ENCODE measurements at regions not wholly inside any gene's neighbourhood (a gene's known extent, or its start where the extent isn't known, plus 50 kb on each side); places are given as distances from the start of the nearest gene placed in this dataset.
"Not testable (repeated sequence)": the region's sequence is repeated elsewhere in the genome, so short reads cannot be mapped to it uniquely, and the experiment has no call there.

GRCh38 chr13:85597790-85598500, 201.3 kb downstream of the SLITRK6 start:
- no peak for DNase-seq

- DNase-seq = no peak
These were observed 207.0 kb downstream of the SLITRK6 start for GRCh38 chr13:85592211-85592610.

- no peak for DNase-seq
These were observed 208.8 kb downstream of the SLITRK6 start for GRCh38 chr13:85590231-85590931.

GRCh38 chr13:85589021-85589420, 210.2 kb downstream of the SLITRK6 start:
- no peak for DNase-seq

- DNase-seq = no peak
These were observed 210.9 kb downstream of the SLITRK6 start for GRCh38 chr13:85588359-85588758.

GRCh38 chr13:85586856-85587255, 212.4 kb downstream of the SLITRK6 start:
- no peak for DNase-seq

- no peak for DNase-seq
These were observed 212.8 kb downstream of the SLITRK6 start for GRCh38 chr13:85586422-85586831.

GRCh38 chr13:85582890-85583289, 216.3 kb downstream of the SLITRK6 start:
- DNase-seq = no peak

- no peak for DNase-seq
These were observed 224.1 kb downstream of the SLITRK6 start for GRCh38 chr13:85575110-85575509.

GRCh38 chr13:85567909-85568308, 231.3 kb downstream of the SLITRK6 start:
- no peak for DNase-seq

- no peak for DNase-seq
These were observed 233.6 kb downstream of the SLITRK6 start for GRCh38 chr13:85565652-85566051.

GRCh38 chr13:85564598-85564997, 234.6 kb downstream of the SLITRK6 start:
- DNase-seq = no peak

- no peak for DNase-seq
These were observed 236.9 kb downstream of the SLITRK6 start for GRCh38 chr13:85562282-85562681.

- DNase-seq = no peak
These were observed 241.3 kb downstream of the SLITRK6 start for GRCh38 chr13:85557691-85558467.

- DNase-seq = no peak
These were observed 248.2 kb downstream of the SLITRK6 start for GRCh38 chr13:85551012-85551411.

- no peak for DNase-seq
These were observed 249.4 kb downstream of the SLITRK6 start for GRCh38 chr13:85549819-85550218.

- not testable (repeated sequence) for DNase-seq
These were observed 250.4 kb downstream of the SLITRK6 start for GRCh38 chr13:85548845-85549244.

- DNase-seq = no peak
These were observed 253.4 kb downstream of the SLITRK6 start for GRCh38 chr13:85545771-85546170.

- no peak for DNase-seq
These were observed 254.5 kb downstream of the SLITRK6 start for GRCh38 chr13:85544756-85545155.

GRCh38 chr13:85543144-85543543, 256.1 kb downstream of the SLITRK6 start:
- no peak for DNase-seq

- DNase-seq = no peak
These were observed 257.7 kb downstream of the SLITRK6 start for GRCh38 chr13:85541476-85541875.

- no peak for DNase-seq
These were observed 260.3 kb downstream of the SLITRK6 start for GRCh38 chr13:85538957-85539356.

GRCh38 chr13:85537601-85538000, 261.6 kb downstream of the SLITRK6 start:
- DNase-seq = no peak

- no peak for DNase-seq
These were observed 262.5 kb downstream of the SLITRK6 start for GRCh38 chr13:85536706-85537105.
